ENCODE measurements at regions not wholly inside any gene's neighbourhood (a gene's known extent, or its start where the extent isn't known, plus 50 kb on each side); places are given as distances from the start of the nearest gene placed in this dataset.

DNA sequence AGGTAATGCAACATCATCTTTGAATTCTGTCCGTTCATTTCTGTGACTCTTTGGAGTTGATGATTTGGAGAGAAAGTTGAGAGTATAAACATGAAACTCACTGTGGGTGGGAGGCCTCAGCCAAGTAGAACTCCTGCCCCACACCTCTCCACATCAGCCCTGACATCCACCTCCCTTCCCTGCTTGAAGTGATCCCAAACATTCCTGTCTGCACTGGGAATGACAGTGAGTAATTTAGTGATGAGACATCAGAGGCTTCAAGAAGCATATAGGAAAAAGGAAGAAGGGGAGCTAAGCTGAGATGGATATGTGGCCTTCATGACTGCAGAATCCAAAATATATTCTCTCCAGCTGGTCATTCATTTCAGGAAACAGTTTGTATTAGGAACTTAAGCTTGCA lies 151.8 kb downstream of the SPATA18 start:
- POLR2A ChIA-PET = no interaction called here
- ATAC-seq = no peak
- Mint-ChIP-seq H3K27ac (no peak overlapping the region), H3K27me3 (ENCODE audit: low read depth) (no peaks in the 10 kb centered on the region), H3K4me1 (peaks cover 28% of the 10 kb centered on the region), H3K4me3 (no peak overlapping the region), H3K9me3 (peaks cover 9% of the 10 kb centered on the region), H3K36me3 (no peaks in the 10 kb centered on the region)
- TF ChIP-seq, protein P1, sequence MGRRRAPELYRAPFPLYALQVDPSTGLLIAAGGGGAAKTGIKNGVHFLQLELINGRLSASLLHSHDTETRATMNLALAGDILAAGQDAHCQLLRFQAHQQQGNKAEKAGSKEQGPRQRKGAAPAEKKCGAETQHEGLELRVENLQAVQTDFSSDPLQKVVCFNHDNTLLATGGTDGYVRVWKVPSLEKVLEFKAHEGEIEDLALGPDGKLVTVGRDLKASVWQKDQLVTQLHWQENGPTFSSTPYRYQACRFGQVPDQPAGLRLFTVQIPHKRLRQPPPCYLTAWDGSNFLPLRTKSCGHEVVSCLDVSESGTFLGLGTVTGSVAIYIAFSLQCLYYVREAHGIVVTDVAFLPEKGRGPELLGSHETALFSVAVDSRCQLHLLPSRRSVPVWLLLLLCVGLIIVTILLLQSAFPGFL (CRISPR knock-in tag; IDR thresholded peaks at IDR 0.05; ENCODE audit: borderline replicate concordance) = no peak
- TF ChIP-seq ZNF396 (CRISPR knock-in tag; IDR thresholded peaks at IDR 0.05; ENCODE audit: borderline replicate concordance) (no peak), ZNF423 (CRISPR knock-in tag; IDR thresholded peaks at IDR 0.05) (no peak), SOX15 (CRISPR knock-in tag; IDR thresholded peaks at IDR 0.05) (no peak), MYBL2 (CRISPR knock-in tag; IDR thresholded peaks at IDR 0.05) (no peak), HMGA2 (CRISPR knock-in tag; IDR thresholded peaks at IDR 0.05) (no peak), ZNF138 (CRISPR knock-in tag; conservative IDR thresholded peaks at IDR 0.05) (no peak), MXD4 (CRISPR knock-in tag; IDR thresholded peaks at IDR 0.05; ENCODE audit: borderline replicate concordance) (no peak), FOXP1 (CRISPR knock-in tag; IDR thresholded peaks at IDR 0.05; ENCODE audit: borderline replicate concordance) (no peak), ZNF263 (CRISPR knock-in tag; IDR thresholded peaks at IDR 0.05; ENCODE audit: low read depth) (no peak)
- TF ChIP-seq, protein P2, sequence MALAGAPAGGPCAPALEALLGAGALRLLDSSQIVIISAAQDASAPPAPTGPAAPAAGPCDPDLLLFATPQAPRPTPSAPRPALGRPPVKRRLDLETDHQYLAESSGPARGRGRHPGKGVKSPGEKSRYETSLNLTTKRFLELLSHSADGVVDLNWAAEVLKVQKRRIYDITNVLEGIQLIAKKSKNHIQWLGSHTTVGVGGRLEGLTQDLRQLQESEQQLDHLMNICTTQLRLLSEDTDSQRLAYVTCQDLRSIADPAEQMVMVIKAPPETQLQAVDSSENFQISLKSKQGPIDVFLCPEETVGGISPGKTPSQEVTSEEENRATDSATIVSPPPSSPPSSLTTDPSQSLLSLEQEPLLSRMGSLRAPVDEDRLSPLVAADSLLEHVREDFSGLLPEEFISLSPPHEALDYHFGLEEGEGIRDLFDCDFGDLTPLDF (CRISPR knock-in tag; IDR thresholded peaks at IDR 0.05) = no peak
- TF ChIP-seq, protein P3, sequence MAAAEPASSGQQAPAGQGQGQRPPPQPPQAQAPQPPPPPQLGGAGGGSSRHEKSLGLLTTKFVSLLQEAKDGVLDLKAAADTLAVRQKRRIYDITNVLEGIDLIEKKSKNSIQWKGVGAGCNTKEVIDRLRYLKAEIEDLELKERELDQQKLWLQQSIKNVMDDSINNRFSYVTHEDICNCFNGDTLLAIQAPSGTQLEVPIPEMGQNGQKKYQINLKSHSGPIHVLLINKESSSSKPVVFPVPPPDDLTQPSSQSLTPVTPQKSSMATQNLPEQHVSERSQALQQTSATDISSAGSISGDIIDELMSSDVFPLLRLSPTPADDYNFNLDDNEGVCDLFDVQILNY (CRISPR knock-in tag; IDR thresholded peaks at IDR 0.05) = no peak
- no peak for DNase-seq (ENCODE audit: low spot score)
- CTCF ChIA-PET = interaction anchor here (0.9 to 1.7 kb wide), 2 partner anchors 173 to 319 kb away, joined by 3 read pairs; no protein-coding TSS in a partner anchor

DNA sequence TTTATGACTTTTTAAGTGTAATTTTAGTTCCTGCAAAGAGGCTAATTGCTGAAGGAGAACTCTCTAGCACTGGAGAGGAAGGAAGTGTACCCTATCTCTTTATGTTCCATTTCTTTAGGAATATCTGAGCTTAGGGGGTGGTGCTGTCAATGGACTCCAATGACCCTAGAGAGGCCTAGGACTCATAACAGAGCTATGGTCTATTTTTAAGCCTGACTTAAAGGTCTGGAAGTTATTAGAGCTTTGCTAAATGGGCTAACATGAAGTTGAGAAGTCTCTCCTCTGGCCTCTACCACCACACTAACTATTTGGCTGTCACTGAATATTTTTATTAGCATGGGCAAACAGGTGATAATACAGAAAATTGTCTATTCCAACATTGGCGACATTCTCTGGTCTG lies 152.2 kb downstream of the SPATA18 start:
- ATAC-seq = no peak
- Mint-ChIP-seq H3K4me3 (no peak overlapping the region), H3K4me1 (peaks cover 24% of the 10 kb centered on the region), H3K36me3 (no peaks in the 10 kb centered on the region), H3K9me3 (peaks cover 13% of the 10 kb centered on the region), H3K27me3 (ENCODE audit: low read depth) (no peaks in the 10 kb centered on the region), H3K27ac (no peak overlapping the region)
- no peak for TF ChIP-seq TP53 (CRISPR knock-in tag; IDR thresholded peaks at IDR 0.05)
- TF ChIP-seq, protein P4, sequence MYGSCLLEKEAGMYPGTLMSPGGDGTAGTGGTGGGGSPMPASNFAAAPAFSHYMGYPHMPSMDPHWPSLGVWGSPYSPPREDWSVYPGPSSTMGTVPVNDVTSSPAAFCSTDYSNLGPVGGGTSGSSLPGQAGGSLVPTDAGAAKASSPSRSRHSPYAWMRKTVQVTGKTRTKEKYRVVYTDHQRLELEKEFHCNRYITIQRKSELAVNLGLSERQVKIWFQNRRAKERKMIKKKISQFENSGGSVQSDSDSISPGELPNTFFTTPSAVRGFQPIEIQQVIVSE (CRISPR knock-in tag; IDR thresholded peaks at IDR 0.05; ENCODE audit: borderline replicate concordance) = no peak
- TF ChIP-seq, protein P5, sequence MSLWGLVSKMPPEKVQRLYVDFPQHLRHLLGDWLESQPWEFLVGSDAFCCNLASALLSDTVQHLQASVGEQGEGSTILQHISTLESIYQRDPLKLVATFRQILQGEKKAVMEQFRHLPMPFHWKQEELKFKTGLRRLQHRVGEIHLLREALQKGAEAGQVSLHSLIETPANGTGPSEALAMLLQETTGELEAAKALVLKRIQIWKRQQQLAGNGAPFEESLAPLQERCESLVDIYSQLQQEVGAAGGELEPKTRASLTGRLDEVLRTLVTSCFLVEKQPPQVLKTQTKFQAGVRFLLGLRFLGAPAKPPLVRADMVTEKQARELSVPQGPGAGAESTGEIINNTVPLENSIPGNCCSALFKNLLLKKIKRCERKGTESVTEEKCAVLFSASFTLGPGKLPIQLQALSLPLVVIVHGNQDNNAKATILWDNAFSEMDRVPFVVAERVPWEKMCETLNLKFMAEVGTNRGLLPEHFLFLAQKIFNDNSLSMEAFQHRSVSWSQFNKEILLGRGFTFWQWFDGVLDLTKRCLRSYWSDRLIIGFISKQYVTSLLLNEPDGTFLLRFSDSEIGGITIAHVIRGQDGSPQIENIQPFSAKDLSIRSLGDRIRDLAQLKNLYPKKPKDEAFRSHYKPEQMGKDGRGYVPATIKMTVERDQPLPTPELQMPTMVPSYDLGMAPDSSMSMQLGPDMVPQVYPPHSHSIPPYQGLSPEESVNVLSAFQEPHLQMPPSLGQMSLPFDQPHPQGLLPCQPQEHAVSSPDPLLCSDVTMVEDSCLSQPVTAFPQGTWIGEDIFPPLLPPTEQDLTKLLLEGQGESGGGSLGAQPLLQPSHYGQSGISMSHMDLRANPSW (CRISPR knock-in tag; conservative IDR thresholded peaks at IDR 0.05; ENCODE audit: low read depth) = no peak
- no peak for TF ChIP-seq ZNF232 (CRISPR knock-in tag; IDR thresholded peaks at IDR 0.05)
- TF ChIP-seq, protein P6, sequence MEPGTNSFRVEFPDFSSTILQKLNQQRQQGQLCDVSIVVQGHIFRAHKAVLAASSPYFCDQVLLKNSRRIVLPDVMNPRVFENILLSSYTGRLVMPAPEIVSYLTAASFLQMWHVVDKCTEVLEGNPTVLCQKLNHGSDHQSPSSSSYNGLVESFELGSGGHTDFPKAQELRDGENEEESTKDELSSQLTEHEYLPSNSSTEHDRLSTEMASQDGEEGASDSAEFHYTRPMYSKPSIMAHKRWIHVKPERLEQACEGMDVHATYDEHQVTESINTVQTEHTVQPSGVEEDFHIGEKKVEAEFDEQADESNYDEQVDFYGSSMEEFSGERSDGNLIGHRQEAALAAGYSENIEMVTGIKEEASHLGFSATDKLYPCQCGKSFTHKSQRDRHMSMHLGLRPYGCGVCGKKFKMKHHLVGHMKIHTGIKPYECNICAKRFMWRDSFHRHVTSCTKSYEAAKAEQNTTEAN (CRISPR knock-in tag; IDR thresholded peaks at IDR 0.05) = no peak
- no peak for TF ChIP-seq SMAD3 (CRISPR knock-in tag; IDR thresholded peaks at IDR 0.05; ENCODE audit: borderline replicate concordance)
- ChIA-PET CTCF (interaction anchor here (1.7 kb wide), 1 partner anchor 173 kb away, joined by 3 read pairs; no protein-coding TSS in a partner anchor), POLR2A (no interaction called here)
- no peak for DNase-seq (ENCODE audit: low spot score)
